GM12878 (cell line): ENCODE measurements at regions not wholly inside any gene's neighbourhood (a gene's known extent, or its start where the extent isn't known, plus 50 kb on each side); places are given as distances from the start of the nearest gene placed in this dataset.

Experiments used
- ATAC-seq: fragments of 200-7000 bp; cut with Tn5 transposase; 3 replicates; pipeline ENCODE4 v1.9.1; 2020; ENCODE audit warnings: mild to moderate bottlenecking, moderate library complexity
- BruUV-seq: library from RNA; stranded (reverse); fragments of 400-500 nt; replicated peaks from 2 replicates; lab custom pipeline; 2021; lab: Mats Ljungman, UMichigan
- CTCF ChIA-PET: fragments of 300-600 bp; sonication (Branson Sonifier 250); formaldehyde crosslinking; extraction: SDS; loops from one replicate; lab custom pipeline; 2021; ENCODE audit warnings: inconsistent platforms; lab: Yijun Ruan, JAX
- POLR2A ChIA-PET: fragments of 350-600 bp; formaldehyde crosslinking; extraction: SDS; loops from one replicate; lab custom pipeline; 2021; ENCODE audit warnings: inconsistent platforms; lab: Charles Lee
- RAD21 ChIA-PET: fragments of 300-600 bp; sonication (Branson Sonifier 250); formaldehyde crosslinking; loops from one replicate; lab custom pipeline; 2023; ENCODE audit warnings: antibody characterized with exemption; ENCODE audit not compliant: unreplicated experiment; lab: Charles Lee
- SMC1A ChIA-PET: fragments of 300-600 bp; sonication (Branson Sonifier 250); formaldehyde crosslinking; loops from one replicate; lab custom pipeline; 2023; ENCODE audit not compliant: unreplicated experiment, uncharacterized antibody; lab: Charles Lee
- DNase-seq: peaks from one replicate; pipeline ENCODE4 v3.0.0-alpha.2; 2011; ENCODE audit warnings: low read depth, low spot score
- FAIRE-seq: peaks from 3 replicates; lab custom pipeline; 2011; peaks lifted over from hg19 to GRCh38; lab: Jason Lieb, UNC
- H2AFZ ChIP-seq: 2 replicates; pipeline ENCODE4 v1.6.0; 2011; ENCODE audit warnings: low read depth, low read length, control low read depth; ENCODE audit not compliant: control insufficient read depth
- H3K27ac ChIP-seq: 2 replicates; pipeline ENCODE4 v1.5.1; 2011; ENCODE audit warnings: control low read depth; ENCODE audit not compliant: control insufficient read depth, insufficient read depth
- H3K27me3 ChIP-seq, 2 experiments: replicated peaks in 1 of 2; 2 replicates each; pipeline versions ENCODE4 v1.6.0 to v1.6.1; 2011; ENCODE audit warnings: low read length in 1 of 2; ENCODE audit not compliant: control insufficient read depth in 2 of 2, insufficient read depth in 2 of 2
- H3K36me3 ChIP-seq, 2 experiments: 2 replicates each; pipeline ENCODE4 v1.5.1; 2011; ENCODE audit warnings: low read length in 1 of 2; ENCODE audit not compliant: control insufficient read depth in 2 of 2, insufficient read depth in 2 of 2
- H3K4me1 ChIP-seq: 2 replicates; pipeline ENCODE4 v1.6.1; 2011; ENCODE audit warnings: mild to moderate bottlenecking, low read length, moderate library complexity, mixed read lengths; ENCODE audit not compliant: control insufficient read depth, insufficient read depth
- H3K4me2 ChIP-seq: 2 replicates; pipeline ENCODE4 v1.6.0; 2011; ENCODE audit warnings: control low read depth; ENCODE audit not compliant: control insufficient read depth, insufficient read depth
- H3K4me3 ChIP-seq: fragments of 200-600 bp; sonication (generic); 2 replicates; pipeline ENCODE4 v1.5.1; 2016
- H3K79me2 ChIP-seq: 2 replicates; pipeline ENCODE4 v1.6.0; 2011; ENCODE audit warnings: low read length; ENCODE audit not compliant: control insufficient read depth, insufficient read depth
- H3K9ac ChIP-seq: 2 replicates; pipeline ENCODE4 v1.8.0; 2011; ENCODE audit warnings: low read length, control low read depth, mixed read lengths; ENCODE audit not compliant: control insufficient read depth, insufficient read depth
- H3K9me3 ChIP-seq: replicated peaks from 3 replicates; pipeline ENCODE4 v1.5.1; 2011; ENCODE audit warnings: mild to moderate bottlenecking, low read length; ENCODE audit not compliant: control insufficient read depth, insufficient read depth
- H4K20me1 ChIP-seq: 2 replicates; pipeline ENCODE4 v1.6.0; 2011; ENCODE audit not compliant: control insufficient read depth, insufficient read depth
- ASH2L ChIP-seq: fragments of 300-600, 200-600 bp; sonication (generic); IDR thresholded peaks from 2 replicates; pipeline ENCODE4 v1.6.1; 2017; ENCODE audit warnings: low read depth, mild to moderate bottlenecking, borderline replicate concordance
- CBX3 ChIP-seq: fragments of 200-600 bp; sonication (generic); IDR thresholded peaks from 2 replicates; pipeline ENCODE4 v1.6.1; 2016; ENCODE audit warnings: low read depth, borderline replicate concordance
- CEBPB ChIP-seq, 2 experiments: fragments of 150-350 bp in 1 of 2; IDR thresholded peaks; 2 replicates each; pipeline ENCODE4 v1.6.1; 2012 to 2014; ENCODE audit warnings: low read depth in 2 of 2, low read length in 2 of 2, borderline replicate concordance in 1 of 2, inconsistent platforms in 1 of 2
- ETV6 ChIP-seq, 2 experiments: fragments of 450-650 bp in 1 of 2; IDR thresholded peaks in 1 of 2; conservative IDR thresholded peaks in 1 of 2; 2 replicates each; pipeline ENCODE4 v1.6.1; 2014; ENCODE audit warnings: antibody characterized with exemption in 1 of 2, borderline replicate concordance in 1 of 2, low read depth in 1 of 2, mild to moderate bottlenecking in 1 of 2, moderate library complexity in 1 of 2
- FOS ChIP-seq: IDR thresholded peaks from 3 replicates; pipeline ENCODE4 v1.6.1; 2011; ENCODE audit warnings: borderline replicate concordance; ENCODE audit not compliant: insufficient read length; ENCODE audit errors: extremely low read depth
- FOXM1 ChIP-seq: IDR thresholded peaks from 2 replicates; pipeline ENCODE4 v1.6.1; 2012; ENCODE audit warnings: low read depth, mild to moderate bottlenecking, inconsistent platforms, low read length, moderate library complexity
- WGBS: methylation state at CpG from one replicate; pipeline ENCODE4 v1.1.6; 2016; ENCODE audit warnings: low lambda C conversion rate; ENCODE audit not compliant: insufficient replicate concordance, insufficient coverage; ENCODE audit errors: missing lambda C conversion rate; 5-methylcytosine and 5-hydroxymethylcytosine counted together
- in situ Hi-C: fragments of 300-500 bp; cut with MboI; formaldehyde crosslinking; loops from 9 replicates; pipeline ENCODE4 v1.14.3; 2018; ENCODE audit warnings: mixed read lengths
- intact Hi-C: fragments of 100-400 bp; cut with micrococcal nuclease; formaldehyde crosslinking; loops from one replicate; pipeline ENCODE4 v1.14.2; 2022; ENCODE audit not compliant: unreplicated experiment
- TF ChIP-seq, protein P1 (sequence below): fragments of 450-650 bp; formaldehyde crosslinking; IDR thresholded peaks from 2 replicates; pipeline ENCODE4 v1.4.0; 2022; ENCODE audit warnings: mild to moderate bottlenecking, moderate library complexity

DNA sequence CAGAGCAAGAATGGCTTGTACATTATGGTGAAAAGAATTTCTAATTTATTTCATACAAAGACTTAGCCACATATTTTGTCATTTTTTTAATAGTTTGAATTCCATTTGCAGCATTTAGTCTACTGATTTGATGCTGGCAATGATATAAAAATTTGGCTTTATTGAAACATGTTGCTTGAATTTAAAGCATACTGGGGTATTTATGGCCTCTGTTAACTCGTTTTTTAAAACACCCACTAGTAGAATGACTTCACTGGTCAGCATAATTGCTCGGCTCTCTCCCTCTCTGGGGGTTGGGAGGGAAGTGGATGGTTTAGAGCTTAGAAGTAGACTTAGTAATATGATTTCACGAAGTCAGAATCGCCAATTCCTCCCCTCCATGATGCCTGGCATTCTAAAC lies 354.9 kb upstream of the HTR2A start:
- no peaks in the 10 kb centered on the region for H3K9me3 ChIP-seq
- RAD21 ChIA-PET: no interaction called here
- no peak for ATAC-seq
- no peak overlapping the region for H2AFZ ChIP-seq
- no peaks in the 10 kb centered on the region for H3K36me3 ChIP-seq
- H3K79me2 ChIP-seq: no peaks in the 10 kb centered on the region
- H3K4me3 ChIP-seq: no peak overlapping the region
- intact Hi-C loops (no loop called here), in situ Hi-C loops (no loop called here)
- no peaks in the 10 kb centered on the region for H3K4me1 ChIP-seq
- no peaks in the 10 kb centered on the region for H3K27me3 ChIP-seq
- SMC1A ChIA-PET: no interaction called here
- POLR2A ChIA-PET: no interaction called here
- WGBS: 24% methylated on average over 4 of the region's 4 CpGs
- no peak overlapping the region for H3K4me2 ChIP-seq
- TF ChIP-seq CEBPB (IDR thresholded peaks at IDR 0.05; ENCODE audit: borderline replicate concordance in 1 of 2, low read depth in 2 of 2, low read length in 2 of 2) (no peak), FOS (no peak), ETV6 (conservative IDR thresholded peaks at IDR 0.05 in 1 of 2, IDR thresholded peaks at IDR 0.05 in 1 of 2; ENCODE audit: borderline replicate concordance in 1 of 2, low read depth in 1 of 2) (no peak), FOXM1 (no peak)
- TF ChIP-seq, all 136 proteins: peak for 0
- Histone ChIP-seq H4K20me1 (no peaks in the 10 kb centered on the region), H3K9ac (no peak overlapping the region), H3K27ac (no peak overlapping the region)
- no TSS peak for BruUV-seq
- DNase-seq (no peak), FAIRE-seq (no peak)
- CTCF ChIA-PET: no interaction called here

DNA sequence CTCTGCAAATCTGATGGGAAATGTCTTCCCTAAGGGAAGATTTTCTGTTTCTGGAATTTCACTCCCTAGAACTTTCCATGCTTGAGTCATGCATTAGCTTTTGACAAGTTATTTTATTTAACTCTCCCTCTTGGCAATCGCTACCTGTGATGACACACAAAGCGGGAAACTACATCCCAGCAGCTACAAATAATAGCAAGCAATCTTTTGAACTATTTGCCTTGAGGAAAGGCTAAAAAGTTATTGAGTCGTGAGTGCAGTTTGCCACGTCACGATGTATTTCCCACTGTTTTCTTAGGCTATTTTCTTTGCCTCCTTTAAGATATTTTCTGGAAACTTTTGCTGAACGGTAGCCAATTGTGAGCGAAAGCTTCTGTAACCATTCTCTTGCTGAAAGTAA lies 353.3 kb upstream of the HTR2A start:
- Histone ChIP-seq H3K4me2 (no peak overlapping the region), H3K4me1 (no peaks in the 10 kb centered on the region), H4K20me1 (no peaks in the 10 kb centered on the region), H3K79me2 (no peaks in the 10 kb centered on the region), H2AFZ (no peak overlapping the region), H3K9ac (no peak overlapping the region), H3K36me3 (no peaks in the 10 kb centered on the region), H3K27me3 (no peaks in the 10 kb centered on the region), H3K4me3 (no peak overlapping the region), H3K9me3 (no peaks in the 10 kb centered on the region), H3K27ac (no peak overlapping the region)
- DNase-seq: no peak
- TF ChIP-seq, protein P1, sequence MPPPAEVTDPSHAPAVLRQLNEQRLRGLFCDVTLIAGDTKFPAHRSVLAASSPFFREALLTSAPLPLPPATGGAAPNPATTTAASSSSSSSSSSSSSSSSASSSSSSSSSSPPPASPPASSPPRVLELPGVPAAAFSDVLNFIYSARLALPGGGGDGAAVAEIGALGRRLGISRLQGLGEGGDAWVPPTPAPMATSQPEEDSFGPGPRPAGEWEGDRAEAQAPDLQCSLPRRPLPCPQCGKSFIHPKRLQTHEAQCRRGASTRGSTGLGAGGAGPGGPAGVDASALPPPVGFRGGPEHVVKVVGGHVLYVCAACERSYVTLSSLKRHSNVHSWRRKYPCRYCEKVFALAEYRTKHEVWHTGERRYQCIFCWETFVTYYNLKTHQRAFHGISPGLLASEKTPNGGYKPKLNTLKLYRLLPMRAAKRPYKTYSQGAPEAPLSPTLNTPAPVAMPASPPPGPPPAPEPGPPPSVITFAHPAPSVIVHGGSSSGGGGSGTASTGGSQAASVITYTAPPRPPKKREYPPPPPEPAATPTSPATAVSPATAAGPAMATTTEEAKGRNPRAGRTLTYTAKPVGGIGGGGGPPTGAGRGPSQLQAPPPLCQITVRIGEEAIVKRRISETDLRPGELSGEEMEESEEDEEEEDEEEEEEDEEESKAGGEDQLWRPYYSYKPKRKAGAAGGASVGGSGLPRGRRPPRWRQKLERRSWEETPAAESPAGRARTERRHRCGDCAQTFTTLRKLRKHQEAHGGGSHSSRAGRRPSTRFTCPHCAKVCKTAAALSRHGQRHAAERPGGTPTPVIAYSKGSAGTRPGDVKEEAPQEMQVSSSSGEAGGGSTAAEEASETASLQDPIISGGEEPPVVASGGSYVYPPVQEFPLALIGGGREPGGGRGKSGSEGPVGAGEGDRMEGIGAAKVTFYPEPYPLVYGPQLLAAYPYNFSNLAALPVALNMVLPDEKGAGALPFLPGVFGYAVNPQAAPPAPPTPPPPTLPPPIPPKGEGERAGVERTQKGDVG (CRISPR knock-in tag): no peak
- TF ChIP-seq CBX3 (no peak), ASH2L (no peak)
- ATAC-seq: no peak
- no peak for FAIRE-seq
- 35% methylated on average over 7 of the region's 7 CpGs for WGBS
- BruUV-seq: no TSS peak
- SMC1A ChIA-PET: no interaction called here
- CTCF ChIA-PET: interaction anchor here (1.2 kb wide), 1 partner anchor 84 kb away, joined by 3 read pairs; no protein-coding TSS in a partner anchor
- intact Hi-C loops (no loop called here), in situ Hi-C loops (no loop called here)
- RAD21 ChIA-PET: no interaction called here
- POLR2A ChIA-PET: no interaction called here
